Gastroesophageal sphincter (tissue), 3 donors: ENCODE measurements at regions not wholly inside any gene's neighbourhood (a gene's known extent, or its start where the extent isn't known, plus 50 kb on each side); places are given as distances from the start of the nearest gene placed in this dataset.

Experiments used
- EP300 ChIP-seq: sonication (generic); formaldehyde crosslinking; IDR thresholded peaks from one replicate; pipeline ENCODE4 v1.6.1; 2017; ENCODE audit warnings: antibody characterized with exemption, mild to moderate bottlenecking
- POLR2A ChIP-seq, 2 donors: fragments of 450-650 bp; IDR thresholded peaks; one replicate each; pipeline ENCODE4 v1.6.1; 2017; ENCODE audit warnings: antibody characterized with exemption in 2 of 2, mild to moderate bottlenecking in 2 of 2, moderate library complexity in 1 of 2
- POLR2AphosphoS5 ChIP-seq: sonication (generic); formaldehyde crosslinking; IDR thresholded peaks from one replicate; pipeline ENCODE4 v1.6.1; 2017; ENCODE audit warnings: antibody characterized with exemption
- TF ChIP-seq, protein P1 (sequence below), 4 experiments: fragments of 200-600 bp in 2 of 4; fragments of 450-650 bp in 2 of 4; sonication (generic) in 1 of 4; IDR thresholded peaks; one replicate each; pipeline ENCODE4 v1.5.1; 2017 to 2019; ENCODE audit warnings: antibody characterized with exemption in 4 of 4, mild to moderate bottlenecking in 2 of 4, moderate library complexity in 2 of 4

GRCh38 chr18:57961876-57962505, 82.0 kb upstream of the NEDD4L start:
- TF ChIP-seq POLR2A (IDR thresholded peaks at IDR 0.05) (no peak), POLR2AphosphoS5 (no peak), EP300 (no peak)
- TF ChIP-seq, protein P1, sequence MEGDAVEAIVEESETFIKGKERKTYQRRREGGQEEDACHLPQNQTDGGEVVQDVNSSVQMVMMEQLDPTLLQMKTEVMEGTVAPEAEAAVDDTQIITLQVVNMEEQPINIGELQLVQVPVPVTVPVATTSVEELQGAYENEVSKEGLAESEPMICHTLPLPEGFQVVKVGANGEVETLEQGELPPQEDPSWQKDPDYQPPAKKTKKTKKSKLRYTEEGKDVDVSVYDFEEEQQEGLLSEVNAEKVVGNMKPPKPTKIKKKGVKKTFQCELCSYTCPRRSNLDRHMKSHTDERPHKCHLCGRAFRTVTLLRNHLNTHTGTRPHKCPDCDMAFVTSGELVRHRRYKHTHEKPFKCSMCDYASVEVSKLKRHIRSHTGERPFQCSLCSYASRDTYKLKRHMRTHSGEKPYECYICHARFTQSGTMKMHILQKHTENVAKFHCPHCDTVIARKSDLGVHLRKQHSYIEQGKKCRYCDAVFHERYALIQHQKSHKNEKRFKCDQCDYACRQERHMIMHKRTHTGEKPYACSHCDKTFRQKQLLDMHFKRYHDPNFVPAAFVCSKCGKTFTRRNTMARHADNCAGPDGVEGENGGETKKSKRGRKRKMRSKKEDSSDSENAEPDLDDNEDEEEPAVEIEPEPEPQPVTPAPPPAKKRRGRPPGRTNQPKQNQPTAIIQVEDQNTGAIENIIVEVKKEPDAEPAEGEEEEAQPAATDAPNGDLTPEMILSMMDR (IDR thresholded peaks at IDR 0.05): no peak
